IMR-90 (cell line): ENCODE measurements at regions not wholly inside any gene's neighbourhood (a gene's known extent, or its start where the extent isn't known, plus 50 kb on each side); places are given as distances from the start of the nearest gene placed in this dataset.

Experiments
- ATAC-seq: fragments of 200-7000 bp; cut with Tn5 transposase; 2 replicates; pipeline ENCODE4 v1.9.1; 2020; ENCODE audit warnings: low read depth, mild to moderate bottlenecking, moderate library complexity
- BruUV-seq: library from RNA; stranded (reverse); fragments of 400-500 nt; replicated peaks from 2 replicates; lab custom pipeline; 2021; lab: Mats Ljungman, UMichigan
- CTCF ChIA-PET: fragments of 300-600 bp; formaldehyde crosslinking; extraction: SDS; loops from one replicate; lab custom pipeline; 2021; ENCODE audit warnings: antibody characterized with exemption; lab: Yijun Ruan, JAX
- POLR2A ChIA-PET: fragments of 300-600 bp; sonication (Branson Sonifier 250); formaldehyde crosslinking; loops from one replicate; lab custom pipeline; 2022; ENCODE audit warnings: antibody characterized with exemption; ENCODE audit not compliant: unreplicated experiment; lab: Charles Lee
- DNase-seq: peaks from one replicate; pipeline ENCODE4 v3.0.0; 2013
- H2AFZ ChIP-seq: replicated peaks from 2 replicates; pipeline ENCODE3; 2013; ENCODE audit warnings: low read length, mild to moderate bottlenecking; ENCODE audit not compliant: poor library complexity
- H2AK5ac ChIP-seq: 2 replicates; pipeline ENCODE4 v1.6.1; 2013; ENCODE audit warnings: low read depth, low read length, inconsistent platforms
- H2AK9ac ChIP-seq: replicated peaks from 2 replicates; pipeline ENCODE3; 2013; ENCODE audit warnings: mild to moderate bottlenecking, low read depth, low read length, moderate library complexity; ENCODE audit not compliant: poor library complexity
- H2BK120ac ChIP-seq: 2 replicates; pipeline ENCODE4 v1.6.1; 2013; ENCODE audit warnings: low read depth, low read length, inconsistent platforms
- H2BK15ac ChIP-seq: 3 replicates; pipeline ENCODE4 v1.6.1; 2013; ENCODE audit warnings: low read depth, low read length, inconsistent platforms
- H2BK20ac ChIP-seq: 2 replicates; pipeline ENCODE4 v1.6.1; 2013; ENCODE audit warnings: low read depth, mild to moderate bottlenecking, inconsistent platforms, low read length, moderate library complexity
- H2BK5ac ChIP-seq: 2 replicates; pipeline ENCODE4 v1.6.1; 2013; ENCODE audit warnings: mild to moderate bottlenecking, low read depth, low read length, inconsistent platforms; ENCODE audit not compliant: poor library complexity, severe bottlenecking
- H3K14ac ChIP-seq: replicated peaks from 2 replicates; pipeline ENCODE4 v1.6.1; 2013; ENCODE audit warnings: low read depth, low read length, inconsistent platforms
- H3K18ac ChIP-seq: 2 replicates; pipeline ENCODE4 v1.6.1; 2013; ENCODE audit warnings: low read depth, low read length, control low read depth
- H3K23ac ChIP-seq: 2 replicates; pipeline ENCODE4 v1.6.1; 2013; ENCODE audit warnings: low read depth, low read length, inconsistent platforms
- H3K27ac ChIP-seq: 2 replicates; pipeline ENCODE4 v1.5.1; 2013; ENCODE audit warnings: mild to moderate bottlenecking, control low read depth, low read length; ENCODE audit not compliant: insufficient read depth
- H3K27me3 ChIP-seq: 2 replicates; pipeline ENCODE4 v1.6.1; 2013; ENCODE audit warnings: low read length; ENCODE audit not compliant: control insufficient read depth, insufficient read depth
- H3K36me3 ChIP-seq: 2 replicates; pipeline ENCODE4 v1.6.1; 2013; ENCODE audit warnings: low read length, mixed read lengths; ENCODE audit not compliant: control insufficient read depth, insufficient read depth
- H3K4ac ChIP-seq: 2 replicates; pipeline ENCODE4 v1.6.1; 2013; ENCODE audit warnings: low read depth, low read length, inconsistent platforms
- H3K4me1 ChIP-seq: 2 replicates; pipeline ENCODE4 v1.6.1; 2013; ENCODE audit warnings: low read length, mixed read lengths; ENCODE audit not compliant: control insufficient read depth, insufficient read depth
- H3K4me2 ChIP-seq: 2 replicates; pipeline ENCODE4 v1.6.1; 2013; ENCODE audit warnings: low read depth, mild to moderate bottlenecking, control low read depth, low read length, moderate library complexity
- H3K4me3 ChIP-seq: 2 replicates; pipeline ENCODE4 v1.5.1; 2013; ENCODE audit warnings: low read depth, mild to moderate bottlenecking, control low read depth, low read length, moderate library complexity; ENCODE audit not compliant: insufficient read depth
- H3K56ac ChIP-seq: 2 replicates; pipeline ENCODE4 v1.6.1; 2013; ENCODE audit warnings: low read length, inconsistent platforms; ENCODE audit not compliant: insufficient read depth; ENCODE audit errors: extremely low read depth
- H3K79me1 ChIP-seq, 2 experiments: 2 replicates each; pipeline ENCODE4 v1.6.1; 2013; ENCODE audit warnings: low read length in 2 of 2, inconsistent platforms in 1 of 2, low read depth in 1 of 2
- H3K9ac ChIP-seq: 2 replicates; pipeline ENCODE4 v1.6.1; 2013; ENCODE audit warnings: low read depth, low read length, control low read depth
- H3K9me1 ChIP-seq: 2 replicates; pipeline ENCODE4 v1.6.1; 2013; ENCODE audit warnings: low read length, inconsistent platforms; ENCODE audit not compliant: insufficient read depth
- H3K9me3 ChIP-seq: 2 replicates; pipeline ENCODE4 v1.6.1; 2013; ENCODE audit warnings: low read length; ENCODE audit not compliant: control insufficient read depth, insufficient read depth
- H4K20me1 ChIP-seq: 2 replicates; pipeline ENCODE4 v1.6.1; 2013; ENCODE audit warnings: low read length, inconsistent platforms; ENCODE audit not compliant: insufficient read depth
- H4K5ac ChIP-seq: 2 replicates; pipeline ENCODE4 v1.6.1; 2013; ENCODE audit warnings: mild to moderate bottlenecking, low read depth, low read length, control low read depth
- H4K8ac ChIP-seq, 2 experiments: 2 replicates each; pipeline ENCODE4 v1.6.1; 2013; ENCODE audit warnings: low read depth in 2 of 2, low read length in 2 of 2, control low read depth in 1 of 2, inconsistent platforms in 1 of 2
- H4K91ac ChIP-seq: 2 replicates; pipeline ENCODE4 v1.6.1; 2013; ENCODE audit warnings: low read depth, low read length, inconsistent platforms; ENCODE audit not compliant: insufficient read depth
- BHLHE40 ChIP-seq: fragments of 150-350 bp; IDR thresholded peaks from 2 replicates; pipeline ENCODE4 v1.6.1; 2016; ENCODE audit warnings: mild to moderate bottlenecking, low read depth, low read length
- CEBPB ChIP-seq: IDR thresholded peaks from 2 replicates; pipeline ENCODE4 v1.6.1; 2012; ENCODE audit warnings: low read depth, low read length, improper control_type of control experiment
- CTCF ChIP-seq: conservative IDR thresholded peaks from 2 replicates; pipeline ENCODE4 v1.5.1; 2012; ENCODE audit warnings: mild to moderate bottlenecking, low read depth, low read length, improper control_type of control experiment
- FOS ChIP-seq: fragments of 150-350 bp; IDR thresholded peaks from 2 replicates; pipeline ENCODE4 v1.6.1; 2016; ENCODE audit warnings: low read depth, low read length
- MAFK ChIP-seq: IDR thresholded peaks from 2 replicates; pipeline ENCODE4 v1.6.1; 2012; ENCODE audit warnings: low read depth, low read length, improper control_type of control experiment
- MAZ ChIP-seq: IDR thresholded peaks from 2 replicates; pipeline ENCODE4 v1.6.1; 2012; ENCODE audit warnings: low read depth, mild to moderate bottlenecking, low read length, improper control_type of control experiment, moderate library complexity, borderline replicate concordance
- NFE2L2 ChIP-seq: fragments of 150-350 bp; IDR thresholded peaks from 2 replicates; pipeline ENCODE4 v1.6.1; 2016; ENCODE audit warnings: low read depth, mild to moderate bottlenecking, low read length
- POLR2A ChIP-seq: IDR thresholded peaks from 2 replicates; pipeline ENCODE4 v1.6.1; 2012; ENCODE audit warnings: mild to moderate bottlenecking, low read depth, low read length
- RAD21 ChIP-seq: IDR thresholded peaks from 2 replicates; pipeline ENCODE4 v1.6.1; 2012; ENCODE audit warnings: low read length, improper control_type of control experiment
- RCOR1 ChIP-seq: IDR thresholded peaks from 2 replicates; pipeline ENCODE4 v1.6.1; 2012; ENCODE audit warnings: mild to moderate bottlenecking, low read length, improper control_type of control experiment; ENCODE audit not compliant: insufficient replicate concordance
- RFX5 ChIP-seq: IDR thresholded peaks from 2 replicates; pipeline ENCODE4 v1.8.0; 2012; ENCODE audit warnings: low read depth, mild to moderate bottlenecking, low read length, moderate library complexity
- SMC3 ChIP-seq: fragments of 150-350 bp; IDR thresholded peaks from 2 replicates; pipeline ENCODE4 v1.6.1; 2016; ENCODE audit warnings: low read depth, mild to moderate bottlenecking, antibody characterized with exemption, low read length, moderate library complexity
- WGBS, 2 experiments: methylation state at CpG; one replicate each; pipeline versions ENCODE4 v1.1.5 to v1.1.7; 2013; ENCODE audit warnings: missing lambda C conversion rate in 2 of 2; ENCODE audit not compliant: insufficient read length in 1 of 2; ENCODE audit errors: extremely low coverage in 2 of 2; 5-methylcytosine and 5-hydroxymethylcytosine counted together
- dilution Hi-C: fragments of 300-500 bp; cut with HindIII; formaldehyde crosslinking; loops from one replicate; pipeline ENCODE4 v1.14.3; 2018; ENCODE audit warnings: low sequenced_read_pairs; ENCODE audit not compliant: unreplicated experiment
- in situ Hi-C: fragments of 300-500 bp; cut with MboI; formaldehyde crosslinking; loops from 3 replicates; pipeline ENCODE4 v1.14.3; 2019; ENCODE audit warnings: low sequenced_read_pairs, inconsistent platforms, mixed read lengths
- intact Hi-C: fragments of 100-400 bp; cut with micrococcal nuclease; formaldehyde crosslinking; loops from 2 replicates; pipeline ENCODE4 v1.10.0; 2022
- TF ChIP-seq, protein P1 (sequence below): fragments of 150-350 bp; IDR thresholded peaks from 2 replicates; pipeline ENCODE4 v1.6.1; 2017; ENCODE audit warnings: mild to moderate bottlenecking, antibody characterized with exemption, low read length, low read depth
- TF ChIP-seq, protein P2 (sequence below): fragments of 150-350 bp; IDR thresholded peaks from 2 replicates; pipeline ENCODE4 v1.6.1; 2016; ENCODE audit warnings: low read depth, mild to moderate bottlenecking, low read length, moderate library complexity, borderline replicate concordance

- H3K4me1 ChIP-seq = no peaks in the 10 kb centered on the region
- 80% methylated on average over 1 of the region's 5 CpGs; no CpG with 5 or more reads in 1 of the 2 experiments for WGBS, 2 experiments
- no peak for TF ChIP-seq RFX5
- TF ChIP-seq RAD21 = no peak
- no peak for TF ChIP-seq NFE2L2
- TF ChIP-seq FOS = no peak
- no peak for TF ChIP-seq SMC3
- TF ChIP-seq, protein P1, sequence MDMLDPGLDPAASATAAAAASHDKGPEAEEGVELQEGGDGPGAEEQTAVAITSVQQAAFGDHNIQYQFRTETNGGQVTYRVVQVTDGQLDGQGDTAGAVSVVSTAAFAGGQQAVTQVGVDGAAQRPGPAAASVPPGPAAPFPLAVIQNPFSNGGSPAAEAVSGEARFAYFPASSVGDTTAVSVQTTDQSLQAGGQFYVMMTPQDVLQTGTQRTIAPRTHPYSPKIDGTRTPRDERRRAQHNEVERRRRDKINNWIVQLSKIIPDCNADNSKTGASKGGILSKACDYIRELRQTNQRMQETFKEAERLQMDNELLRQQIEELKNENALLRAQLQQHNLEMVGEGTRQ = no peak
- no peak for TF ChIP-seq BHLHE40
- TF ChIP-seq CTCF = no peak
- TF ChIP-seq RCOR1 = no peak
- TF ChIP-seq CEBPB = no peak
- no peak for TF ChIP-seq POLR2A
- TF ChIP-seq MAFK = no peak
- no peak for TF ChIP-seq MAZ
- TF ChIP-seq, protein P2, sequence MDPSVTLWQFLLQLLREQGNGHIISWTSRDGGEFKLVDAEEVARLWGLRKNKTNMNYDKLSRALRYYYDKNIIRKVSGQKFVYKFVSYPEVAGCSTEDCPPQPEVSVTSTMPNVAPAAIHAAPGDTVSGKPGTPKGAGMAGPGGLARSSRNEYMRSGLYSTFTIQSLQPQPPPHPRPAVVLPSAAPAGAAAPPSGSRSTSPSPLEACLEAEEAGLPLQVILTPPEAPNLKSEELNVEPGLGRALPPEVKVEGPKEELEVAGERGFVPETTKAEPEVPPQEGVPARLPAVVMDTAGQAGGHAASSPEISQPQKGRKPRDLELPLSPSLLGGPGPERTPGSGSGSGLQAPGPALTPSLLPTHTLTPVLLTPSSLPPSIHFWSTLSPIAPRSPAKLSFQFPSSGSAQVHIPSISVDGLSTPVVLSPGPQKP = no peak
- no peaks in the 10 kb centered on the region for H3K27me3 ChIP-seq
- ChIA-PET POLR2A (no interaction called here), CTCF (no interaction called here)
- no peak overlapping the region for H3K9ac ChIP-seq
- H2BK15ac ChIP-seq = no peak overlapping the region
- no peak overlapping the region for H2BK120ac ChIP-seq
- H3K4ac ChIP-seq = no peak overlapping the region
- H4K5ac ChIP-seq = no peak overlapping the region
- no peaks in the 10 kb centered on the region for H3K79me1 ChIP-seq
- no peak overlapping the region for H2AK5ac ChIP-seq
- in situ Hi-C loops (no loop called here), intact Hi-C loops (no loop called here), dilution Hi-C loops (no loop called here)
- DNase-seq (no peak), ATAC-seq (no peak)
- H3K36me3 ChIP-seq = no peaks in the 10 kb centered on the region
- H3K18ac ChIP-seq = no peak overlapping the region
- H2AK9ac ChIP-seq = no peak overlapping the region
- no peak overlapping the region for H2BK20ac ChIP-seq
- H4K20me1 ChIP-seq = no peaks in the 10 kb centered on the region
- no peaks in the 10 kb centered on the region for H3K9me1 ChIP-seq
- BruUV-seq = no TSS peak
- H4K8ac ChIP-seq = no peak overlapping the region
- no peak overlapping the region for H3K4me3 ChIP-seq
- no peak overlapping the region for H3K56ac ChIP-seq
- H3K14ac ChIP-seq = no peak overlapping the region
- H4K91ac ChIP-seq = no peak overlapping the region
- no peak overlapping the region for H2AFZ ChIP-seq
- H3K9me3 ChIP-seq = no peaks in the 10 kb centered on the region
- H2BK5ac ChIP-seq = no peak overlapping the region
- H3K27ac ChIP-seq = no peak overlapping the region
- no peak overlapping the region for H3K23ac ChIP-seq
- H3K4me2 ChIP-seq = no peak overlapping the region
These were observed 511.1 kb upstream of the MAP3K7 start for GRCh38 chr6:91098006-91098405.
